ENCODE measurements at regions not wholly inside any gene's neighbourhood (a gene's known extent, or its start where the extent isn't known, plus 50 kb on each side); places are given as distances from the start of the nearest gene placed in this dataset.

DNA sequence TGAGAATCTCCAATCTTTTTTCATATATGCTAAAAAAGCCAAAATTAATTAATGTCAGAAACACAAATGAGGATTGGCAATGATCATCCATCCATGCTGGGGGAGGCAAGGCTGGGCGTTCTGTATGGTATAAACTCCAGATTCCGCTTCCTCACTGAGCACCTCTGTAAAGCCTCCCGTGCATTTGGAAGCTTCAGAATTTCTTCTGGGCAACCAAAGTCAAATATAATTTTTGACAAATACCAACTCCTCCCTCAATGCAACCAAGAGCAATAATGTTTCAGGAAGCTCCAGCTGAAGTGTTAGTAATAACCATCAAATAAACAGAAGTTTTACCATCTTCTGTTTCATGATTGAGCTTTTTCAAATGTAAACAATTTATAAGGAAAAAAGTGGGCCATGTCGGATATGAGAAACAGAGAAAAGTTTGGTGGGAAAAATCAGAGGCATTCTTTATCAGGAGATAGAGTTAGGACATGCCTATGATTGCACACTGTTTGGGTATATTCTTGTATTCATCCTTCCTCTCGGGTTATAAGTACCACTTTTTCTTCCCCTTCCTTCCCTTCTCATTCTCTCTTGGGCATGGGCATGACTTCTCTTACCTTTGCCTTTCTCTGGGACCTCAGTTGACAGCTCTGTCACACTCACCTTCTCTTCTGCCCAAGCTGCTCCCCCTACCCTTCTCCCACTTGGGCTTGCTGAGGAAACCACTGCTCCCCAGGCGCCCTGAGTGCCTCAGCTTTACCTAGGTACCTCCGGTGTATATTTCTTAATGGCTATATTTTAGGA is 149.5 kb upstream of the ZEB2 start:
- H3K27me3 ChIP-seq (ENCODE audit: insufficient read depth, low read depth): no peaks in the 10 kb centered on the region
- H3K79me2 ChIP-seq (ENCODE audit: low read depth): no peaks in the 10 kb centered on the region
- BruUV-seq (replicated peaks): no TSS peak
- H3K9me2 ChIP-seq (ENCODE audit: insufficient read depth): no peaks in the 10 kb centered on the region
- no peaks in the 10 kb centered on the region for H3K9me3 ChIP-seq (ENCODE audit: insufficient read depth, low read depth)
- H3K36me3 ChIP-seq (ENCODE audit: low read depth): no peaks in the 10 kb centered on the region
- no peak overlapping the region for H3K4me2 ChIP-seq
- intact Hi-C loops (cut with micrococcal nuclease; ENCODE audit: unreplicated experiment): no loop called here
- H3K27ac ChIP-seq: no peak overlapping the region
- no peak for DNase-seq
- H2AFZ ChIP-seq: no peak overlapping the region
- no peaks in the 10 kb centered on the region for H3F3A ChIP-seq (ENCODE audit: insufficient read depth, low read depth)
- ChIA-PET CTCF (interaction anchor here (0.6 kb wide), 1 partner anchor 47 kb away, joined by 3 read pairs; no protein-coding TSS in a partner anchor), POLR2A (ENCODE audit: unreplicated experiment) (no interaction called here)
- H3K4me3 ChIP-seq: no peak overlapping the region
- H3K4me1 ChIP-seq (replicated peaks; ENCODE audit: insufficient read depth): no peaks in the 10 kb centered on the region; the same call in 1 of the 2 replicates
- H4K20me1 ChIP-seq (ENCODE audit: insufficient read depth): no peaks in the 10 kb centered on the region
- TF ChIP-seq, protein P1, sequence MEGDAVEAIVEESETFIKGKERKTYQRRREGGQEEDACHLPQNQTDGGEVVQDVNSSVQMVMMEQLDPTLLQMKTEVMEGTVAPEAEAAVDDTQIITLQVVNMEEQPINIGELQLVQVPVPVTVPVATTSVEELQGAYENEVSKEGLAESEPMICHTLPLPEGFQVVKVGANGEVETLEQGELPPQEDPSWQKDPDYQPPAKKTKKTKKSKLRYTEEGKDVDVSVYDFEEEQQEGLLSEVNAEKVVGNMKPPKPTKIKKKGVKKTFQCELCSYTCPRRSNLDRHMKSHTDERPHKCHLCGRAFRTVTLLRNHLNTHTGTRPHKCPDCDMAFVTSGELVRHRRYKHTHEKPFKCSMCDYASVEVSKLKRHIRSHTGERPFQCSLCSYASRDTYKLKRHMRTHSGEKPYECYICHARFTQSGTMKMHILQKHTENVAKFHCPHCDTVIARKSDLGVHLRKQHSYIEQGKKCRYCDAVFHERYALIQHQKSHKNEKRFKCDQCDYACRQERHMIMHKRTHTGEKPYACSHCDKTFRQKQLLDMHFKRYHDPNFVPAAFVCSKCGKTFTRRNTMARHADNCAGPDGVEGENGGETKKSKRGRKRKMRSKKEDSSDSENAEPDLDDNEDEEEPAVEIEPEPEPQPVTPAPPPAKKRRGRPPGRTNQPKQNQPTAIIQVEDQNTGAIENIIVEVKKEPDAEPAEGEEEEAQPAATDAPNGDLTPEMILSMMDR (conservative IDR thresholded peaks at IDR 0.05): no peak
- TF ChIP-seq EZH2 (IDR thresholded peaks at IDR 0.05; ENCODE audit: low read depth): no peak

DNA sequence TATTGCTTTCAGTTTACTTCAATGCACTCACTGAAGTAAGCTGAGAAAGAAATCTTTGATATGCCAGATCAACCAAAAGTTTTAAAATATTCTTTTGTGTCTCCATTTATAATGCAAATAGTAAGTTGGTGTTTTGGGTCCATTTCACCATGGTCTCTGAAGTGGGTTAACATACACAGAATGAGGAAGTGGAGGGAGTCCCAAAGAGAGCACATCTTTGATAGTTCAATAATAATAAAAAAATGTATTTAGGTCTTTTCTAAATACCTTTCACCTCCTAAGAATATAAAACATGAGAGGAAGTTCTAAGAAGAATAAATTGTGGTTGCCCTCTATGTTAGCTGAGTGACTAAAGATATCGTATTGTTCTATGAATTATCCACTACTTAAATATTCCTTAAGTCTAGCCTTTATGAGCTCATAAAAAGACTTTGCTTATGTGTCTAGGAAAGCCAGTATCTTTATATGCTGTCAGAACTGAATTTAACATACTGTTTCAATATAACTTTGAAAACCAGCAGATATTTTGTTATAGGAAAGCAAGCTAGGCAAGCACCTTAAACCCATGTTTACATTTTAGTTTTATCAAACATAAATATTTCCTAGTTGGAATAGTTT is 148.7 kb upstream of the ZEB2 start:
- H3K4me3 ChIP-seq: no peak overlapping the region
- no peak overlapping the region for H3K4me2 ChIP-seq
- H3K4me1 ChIP-seq (replicated peaks; ENCODE audit: insufficient read depth): no peaks in the 10 kb centered on the region; the same call in 1 of the 2 replicates
- TF ChIP-seq, protein P1 (conservative IDR thresholded peaks at IDR 0.05): no peak
- TF ChIP-seq EZH2 (IDR thresholded peaks at IDR 0.05; ENCODE audit: low read depth): no peak
- intact Hi-C loops (cut with micrococcal nuclease; ENCODE audit: unreplicated experiment): no loop called here
- no peaks in the 10 kb centered on the region for H3K27me3 ChIP-seq (ENCODE audit: insufficient read depth, low read depth)
- no peak overlapping the region for H2AFZ ChIP-seq
- H3K9me3 ChIP-seq (ENCODE audit: insufficient read depth, low read depth): no peaks in the 10 kb centered on the region
- POLR2A ChIA-PET (ENCODE audit: unreplicated experiment): no interaction called here
- CTCF ChIA-PET: interaction anchor here (0.6 kb wide), 1 partner anchor 46 kb away, joined by 3 read pairs; no protein-coding TSS in a partner anchor
- H3K9me2 ChIP-seq (ENCODE audit: insufficient read depth): no peaks in the 10 kb centered on the region
- no peak overlapping the region for H3K27ac ChIP-seq
- H3F3A ChIP-seq (ENCODE audit: insufficient read depth, low read depth): no peaks in the 10 kb centered on the region
- no peaks in the 10 kb centered on the region for H3K79me2 ChIP-seq (ENCODE audit: low read depth)
- DNase-seq: no peak
- no TSS peak for BruUV-seq (replicated peaks)
- H4K20me1 ChIP-seq (ENCODE audit: insufficient read depth): no peaks in the 10 kb centered on the region
- H3K36me3 ChIP-seq (ENCODE audit: low read depth): no peaks in the 10 kb centered on the region

DNA sequence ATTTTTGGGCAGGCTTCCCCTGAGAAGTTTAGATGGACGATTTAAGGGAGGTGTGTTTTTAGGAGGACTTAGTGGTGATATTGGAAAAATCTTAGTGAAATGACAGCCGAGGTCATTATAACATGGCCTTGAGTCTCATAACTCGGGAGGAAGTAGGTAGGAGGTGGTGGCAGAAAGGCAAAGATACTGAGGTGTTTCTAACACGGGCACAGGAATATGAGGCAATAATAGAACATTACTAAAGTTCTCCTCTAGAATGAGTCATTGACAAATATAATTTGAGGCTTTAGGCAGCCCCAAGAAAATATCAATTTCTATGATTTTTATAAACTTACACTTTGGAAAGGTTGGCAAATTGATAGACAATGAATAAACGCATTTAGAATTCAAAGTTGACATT is 146.1 kb upstream of the ZEB2 start:
- Histone ChIP-seq H3K9me3 (ENCODE audit: insufficient read depth, low read depth) (no peaks in the 10 kb centered on the region), H3K4me1 (replicated peaks; ENCODE audit: insufficient read depth) (no peaks in the 10 kb centered on the region; the same call in 1 of the 2 replicates), H3K27me3 (ENCODE audit: insufficient read depth, low read depth) (no peaks in the 10 kb centered on the region), H3K27ac (no peak overlapping the region), H3K4me2 (no peak overlapping the region), H3K36me3 (ENCODE audit: low read depth) (no peaks in the 10 kb centered on the region), H3K9me2 (ENCODE audit: insufficient read depth) (no peaks in the 10 kb centered on the region), H2AFZ (peak overlapping the region; percentile 44), H4K20me1 (ENCODE audit: insufficient read depth) (no peaks in the 10 kb centered on the region), H3K4me3 (no peak overlapping the region), H3K79me2 (ENCODE audit: low read depth) (no peaks in the 10 kb centered on the region), H3F3A (ENCODE audit: insufficient read depth, low read depth) (no peaks in the 10 kb centered on the region)
- BruUV-seq (replicated peaks): no TSS peak
- no peak for TF ChIP-seq EZH2 (IDR thresholded peaks at IDR 0.05; ENCODE audit: low read depth)
- TF ChIP-seq, protein P1 (conservative IDR thresholded peaks at IDR 0.05): no peak
- ChIA-PET POLR2A (ENCODE audit: unreplicated experiment) (interaction anchor here (0.6 kb wide), 1 partner anchor 125 kb away, joined by 3 read pairs; no protein-coding TSS in a partner anchor), CTCF (no interaction called here)
- intact Hi-C loops (cut with micrococcal nuclease; ENCODE audit: unreplicated experiment): no loop called here
- DNase-seq: no peak
